Right lobe of liver (tissue), 6 donors: ENCODE measurements at regions not wholly inside any gene's neighbourhood (a gene's known extent, or its start where the extent isn't known, plus 50 kb on each side); places are given as distances from the start of the nearest gene placed in this dataset.
"Not testable (repeated sequence)": the region's sequence is repeated elsewhere in the genome, so short reads cannot be mapped to it uniquely, and the experiment has no call there.

Experiments used
- ATAC-seq, 4 donors: fragments of 200-7000 bp; cut with Tn5 transposase; one replicate each; pipeline ENCODE4 v1.9.1; 2020; ENCODE audit warnings: mild to moderate bottlenecking in 4 of 4, moderate library complexity in 4 of 4
- DNase-seq, 3 donors: peaks; one replicate each; pipeline ENCODE4 v3.0.0-alpha.2; 2020
- H3K27ac ChIP-seq, 3 donors: fragments of 200-600 bp; one replicate each; pipeline ENCODE4 v1.8.0; 2022
- H3K27me3 ChIP-seq, 2 donors: fragments of 200-600 bp; one replicate each; pipeline ENCODE4 v1.8.0; 2022
- H3K36me3 ChIP-seq, 4 donors: fragments of 200-600 bp; sonication (generic) in 1 of 4; one replicate each; pipeline versions ENCODE4 v1.5.1 to v1.8.0; 2017 to 2022; ENCODE audit warnings: control low read depth in 1 of 4
- H3K4me1 ChIP-seq, 4 donors: fragments of 200-600 bp; sonication (generic) in 1 of 4; one replicate each; pipeline versions ENCODE4 v1.5.1 to v1.8.0; 2017 to 2022; ENCODE audit warnings: control low read depth in 1 of 4
- H3K4me3 ChIP-seq, 3 donors: fragments of 200-600 bp; one replicate each; pipeline ENCODE4 v1.8.0; 2022
- H3K9me3 ChIP-seq, 4 donors: fragments of 200-600 bp; sonication (generic) in 1 of 4; one replicate each; pipeline versions ENCODE4 v1.5.1 to v1.8.0; 2017 to 2022; ENCODE audit warnings: control low read depth in 1 of 4
- POLR2A ChIP-seq: fragments of 450-650 bp; IDR thresholded peaks from one replicate; pipeline ENCODE4 v1.6.1; 2017; ENCODE audit warnings: antibody characterized with exemption, mild to moderate bottlenecking
- WGBS: methylation state at CpG from one replicate; pipeline ENCODE4 v1.1.6; 2018; ENCODE audit warnings: low coverage, low lambda C conversion rate; ENCODE audit not compliant: insufficient coverage; ENCODE audit errors: missing lambda C conversion rate; 5-methylcytosine and 5-hydroxymethylcytosine counted together
- intact Hi-C, 2 donors: fragments of 100-400 bp; cut with DNase I; formaldehyde crosslinking; loops; one replicate each; pipeline versions ENCODE4 v1.11.2 to v1.14.1; 2022
- TF ChIP-seq, protein P1 (sequence below), 4 donors: fragments of 200-600 bp in 3 of 4; fragments of 450-650 bp in 1 of 4; IDR thresholded peaks; one replicate each; pipeline versions ENCODE4 v1.5.1 to v1.8.0; 2016 to 2022; ENCODE audit warnings: antibody characterized with exemption in 4 of 4, mild to moderate bottlenecking in 2 of 4
- donor health status: DM: no; HTN: yes; CAD: no.
- donor health status: DM: no; HTN: no; CAD: no.
- donor health status: DM: no; HTN: no; CAD: no.
- donor health status: DM: no; HTN: yes; CAD: no.
- donor health status: DM: no; HTN: yes; CAD: no.

DNA sequence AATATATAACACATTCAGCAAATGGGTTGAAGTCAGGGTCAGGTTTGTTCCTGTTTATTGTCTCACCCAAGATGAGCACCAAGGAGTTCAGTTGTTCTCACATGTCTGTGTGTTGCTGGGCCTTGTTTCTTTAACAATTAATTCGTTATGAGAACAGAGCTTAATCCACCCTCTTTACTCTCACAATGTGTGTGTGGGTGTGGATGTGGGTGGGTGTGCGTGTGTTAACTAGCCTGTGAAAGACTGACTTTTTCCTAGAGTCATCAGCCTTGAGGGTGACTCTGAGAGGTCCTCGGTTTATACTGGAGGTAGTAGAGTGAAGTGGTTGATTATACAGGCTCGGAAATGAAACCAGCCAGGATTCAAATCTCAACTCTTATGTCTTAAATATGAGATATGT is 672.1 kb downstream of the MAFB start:
- intact Hi-C loops, result no loop called here
- TF ChIP-seq POLR2A, result no peak
- TF ChIP-seq, protein P1, sequence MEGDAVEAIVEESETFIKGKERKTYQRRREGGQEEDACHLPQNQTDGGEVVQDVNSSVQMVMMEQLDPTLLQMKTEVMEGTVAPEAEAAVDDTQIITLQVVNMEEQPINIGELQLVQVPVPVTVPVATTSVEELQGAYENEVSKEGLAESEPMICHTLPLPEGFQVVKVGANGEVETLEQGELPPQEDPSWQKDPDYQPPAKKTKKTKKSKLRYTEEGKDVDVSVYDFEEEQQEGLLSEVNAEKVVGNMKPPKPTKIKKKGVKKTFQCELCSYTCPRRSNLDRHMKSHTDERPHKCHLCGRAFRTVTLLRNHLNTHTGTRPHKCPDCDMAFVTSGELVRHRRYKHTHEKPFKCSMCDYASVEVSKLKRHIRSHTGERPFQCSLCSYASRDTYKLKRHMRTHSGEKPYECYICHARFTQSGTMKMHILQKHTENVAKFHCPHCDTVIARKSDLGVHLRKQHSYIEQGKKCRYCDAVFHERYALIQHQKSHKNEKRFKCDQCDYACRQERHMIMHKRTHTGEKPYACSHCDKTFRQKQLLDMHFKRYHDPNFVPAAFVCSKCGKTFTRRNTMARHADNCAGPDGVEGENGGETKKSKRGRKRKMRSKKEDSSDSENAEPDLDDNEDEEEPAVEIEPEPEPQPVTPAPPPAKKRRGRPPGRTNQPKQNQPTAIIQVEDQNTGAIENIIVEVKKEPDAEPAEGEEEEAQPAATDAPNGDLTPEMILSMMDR (IDR thresholded peaks at IDR 0.05), result no peak
- 81% methylated on average over 4 of the region's 4 CpGs for WGBS
- no peak overlapping the region for H3K27ac ChIP-seq
- ATAC-seq (no peak), DNase-seq (no peak)
- H3K27me3 ChIP-seq, result no peaks in the 10 kb centered on the region
- no peaks in the 10 kb centered on the region for H3K9me3 ChIP-seq
- H3K36me3 ChIP-seq, result no peaks in the 10 kb centered on the region
- no peaks in the 10 kb centered on the region for H3K4me1 ChIP-seq
- H3K4me3 ChIP-seq, result no peak overlapping the region

DNA sequence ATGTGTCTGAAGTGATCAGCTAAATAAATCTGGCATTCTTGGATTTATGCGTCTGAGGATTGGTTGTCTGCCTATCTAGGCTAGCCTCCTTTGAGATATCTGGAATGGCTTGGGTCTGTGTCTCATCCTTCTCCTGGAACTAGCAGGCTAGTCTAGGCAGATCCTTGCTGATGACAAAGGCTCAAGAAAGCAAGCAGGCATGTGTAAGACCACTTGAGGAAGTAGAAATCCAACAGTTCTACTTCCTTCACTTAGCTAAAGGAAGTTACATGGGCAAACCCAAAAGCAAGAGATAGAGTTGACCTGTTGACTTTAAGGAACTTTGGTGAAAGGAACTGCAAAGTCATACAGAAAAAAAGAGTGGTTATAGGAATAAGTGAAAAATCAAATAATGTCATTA is 672.6 kb downstream of the MAFB start:
- Histone ChIP-seq H3K4me3 (no peak overlapping the region), H3K36me3 (no peaks in the 10 kb centered on the region), H3K9me3 (no peaks in the 10 kb centered on the region), H3K27ac (no peak overlapping the region), H3K4me1 (no peaks in the 10 kb centered on the region), H3K27me3 (no peaks in the 10 kb centered on the region)
- TF ChIP-seq, protein P1 (IDR thresholded peaks at IDR 0.05), result no peak
- TF ChIP-seq POLR2A, result no peak
- ATAC-seq (peak in 3 of 4 donors; percentile 22 to 42 (median 24)), DNase-seq (no peak)
- intact Hi-C loops, result no loop called here
- 44% methylated on average over 1 of the region's 1 CpG for WGBS

GRCh38 chr20:40012026-40012425 is 677.0 kb downstream of the MAFB start:
- H3K4me3 ChIP-seq, intact Hi-C loops, H3K27ac ChIP-seq, H3K36me3 ChIP-seq, DNase-seq, H3K27me3 ChIP-seq, H3K9me3 ChIP-seq, H3K4me1 ChIP-seq, ATAC-seq: not testable (repeated sequence)
- WGBS, result 98% methylated on average over 4 of the region's 5 CpGs

DNA sequence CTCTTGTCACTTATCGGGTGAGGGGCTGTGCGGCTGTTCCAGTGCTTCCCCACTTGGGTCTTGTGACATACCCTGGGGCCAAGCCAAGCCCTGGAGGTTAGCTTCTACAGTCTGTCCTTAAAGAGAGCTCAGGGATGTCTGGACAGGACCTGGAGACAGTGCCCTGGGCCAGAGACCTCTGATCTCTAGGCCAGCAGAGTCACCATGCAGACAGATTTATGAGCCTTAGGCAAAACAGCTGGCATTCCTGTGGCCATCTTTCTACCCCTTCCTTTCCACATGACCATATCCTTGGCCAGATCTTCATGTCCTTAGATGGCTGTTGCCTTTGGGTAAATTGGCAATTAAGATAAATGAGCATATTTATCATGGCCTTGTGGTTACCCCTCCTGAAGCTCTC is 678.6 kb downstream of the MAFB start:
- WGBS, result no CpG with 5 or more reads among the region's 2 CpGs
- TF ChIP-seq POLR2A, result no peak
- TF ChIP-seq, protein P1 (IDR thresholded peaks at IDR 0.05), result no peak
- no peak for ATAC-seq
- Histone ChIP-seq H3K27me3 (no peaks in the 10 kb centered on the region), H3K36me3 (no peaks in the 10 kb centered on the region), H3K27ac (no peak overlapping the region), H3K9me3 (no peaks in the 10 kb centered on the region), H3K4me3 (no peak overlapping the region), H3K4me1 (peaks cover 0 to 8% (median 0%) of the 10 kb centered on the region in 4 donors)
- intact Hi-C loops, result no loop called here
- no peak for DNase-seq

DNA sequence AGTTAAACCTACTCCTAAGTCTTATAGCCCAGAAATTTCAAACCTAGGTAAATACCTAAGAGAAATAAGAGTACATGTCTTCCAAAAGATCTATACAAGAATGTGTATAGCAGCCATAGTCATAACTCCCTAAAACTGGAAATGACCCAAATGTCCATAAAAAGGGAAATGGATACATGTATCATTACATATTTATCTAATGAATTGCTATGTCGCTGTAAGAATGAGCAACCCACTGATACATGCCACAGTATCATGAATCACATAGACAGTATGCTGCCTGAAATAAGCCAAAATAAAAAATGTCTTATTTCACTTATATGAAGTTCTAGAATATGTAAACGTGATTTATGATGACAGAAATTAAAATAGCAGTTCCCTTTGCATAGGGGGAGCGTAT is 679.5 kb downstream of the MAFB start:
- 71% methylated on average over 3 of the region's 3 CpGs for WGBS
- intact Hi-C loops, result no loop called here

More for the DNA sequence above, 679.5 kb downstream of the MAFB start:
- no peaks in the 10 kb centered on the region for H3K36me3 ChIP-seq
- H3K4me1 ChIP-seq, result peaks cover 0 to 8% (median 0%) of the 10 kb centered on the region in 4 donors
- no peak for TF ChIP-seq POLR2A
- TF ChIP-seq, protein P1 (IDR thresholded peaks at IDR 0.05), result no peak
- ATAC-seq (no peak), DNase-seq (no peak)
- H3K4me3 ChIP-seq, result no peak overlapping the region
- H3K27me3 ChIP-seq, result no peaks in the 10 kb centered on the region
- H3K9me3 ChIP-seq, result no peaks in the 10 kb centered on the region
- H3K27ac ChIP-seq, result no peak overlapping the region
